MM.1S (cell line): ENCODE measurements at regions not wholly inside any gene's neighbourhood (a gene's known extent, or its start where the extent isn't known, plus 50 kb on each side); places are given as distances from the start of the nearest gene placed in this dataset.

Experiments used
- CTCF ChIP-seq: fragments of 300-600 bp; sonication (generic); IDR thresholded peaks from 2 replicates; pipeline ENCODE4 v1.5.1; 2016; ENCODE audit warnings: antibody characterized with exemption, low read length, mixed read lengths
- EZH2 ChIP-seq: fragments of 300-600 bp; sonication (generic); optimal IDR thresholded peaks from 2 replicates; pipeline ENCODE3; 2017; ENCODE audit warnings: low read depth, mild to moderate bottlenecking, antibody characterized with exemption, low read length, mixed read lengths
- EZH2phosphoT487 ChIP-seq: fragments of 300-600 bp; sonication (generic); IDR thresholded peaks from 2 replicates; pipeline ENCODE4 v1.6.1; 2018; ENCODE audit warnings: antibody characterized with exemption, low read length

GRCh38 chr17:77829843-77830799 is 128.4 kb upstream of the TNRC6C start:
- TF ChIP-seq CTCF = no peak
- no peak for TF ChIP-seq EZH2
- no peak for TF ChIP-seq EZH2phosphoT487
